Activated T-cell treated with anti-CD3 and anti-CD28 coated beads, Interleukin-2, amount 50 U/mL, for 4 hours (primary cell): ENCODE measurements at regions not wholly inside any gene's neighbourhood (a gene's known extent, or its start where the extent isn't known, plus 50 kb on each side); places are given as distances from the start of the nearest gene placed in this dataset.
"Not testable (repeated sequence)": the region's sequence is repeated elsewhere in the genome, so short reads cannot be mapped to it uniquely, and the experiment has no call there.

Source experiments
- ATAC-seq, 2 donors: fragments of 200-7000 bp; cut with Tn5 transposase; one replicate each; pipeline ENCODE4 v1.10.0; 2021
- DNase-seq: peaks from one replicate; pipeline ENCODE4 v3.0.0-alpha.2; 2020
- H3K27me3 Mint-ChIP-seq: one replicate; pipeline ENCODE4 v1.8.0; 2021; ENCODE audit warnings: low read depth, mixed read lengths
- H3K36me3 Mint-ChIP-seq: one replicate; pipeline ENCODE4 v1.8.0; 2022; ENCODE audit warnings: mixed read lengths; ENCODE audit not compliant: insufficient read depth
- H3K4me1 Mint-ChIP-seq: one replicate; pipeline ENCODE4 v1.8.0; 2021; ENCODE audit warnings: low read depth, mixed read lengths
- H3K4me3 Mint-ChIP-seq: one replicate; pipeline ENCODE4 v1.8.0; 2021; ENCODE audit warnings: mild to moderate bottlenecking, moderate library complexity, mixed read lengths
- H3K9me3 Mint-ChIP-seq: one replicate; pipeline ENCODE4 v1.8.0; 2021; ENCODE audit warnings: mixed read lengths

DNA sequence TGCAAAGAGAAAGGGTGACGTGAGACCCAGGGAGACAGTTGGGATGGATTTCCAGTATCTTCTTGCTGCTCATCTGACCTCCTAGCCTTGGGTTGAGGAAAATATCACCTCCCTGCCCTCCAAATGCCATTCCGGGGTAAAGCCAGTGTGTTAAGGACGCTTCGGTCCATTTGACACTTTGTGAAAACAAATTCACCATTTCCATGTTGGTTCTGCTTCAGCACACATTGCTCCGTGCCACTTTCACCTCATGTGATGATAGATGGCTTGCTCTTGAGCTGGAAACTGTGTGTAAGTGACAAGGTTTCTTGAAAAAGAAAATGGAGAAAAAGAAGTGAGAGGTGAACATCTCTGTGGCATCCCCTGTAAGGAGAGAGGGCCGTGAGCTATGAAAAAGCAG lies 256.1 kb upstream of the PGRMC2 start:
- no peaks in the 10 kb centered on the region for H3K36me3 Mint-ChIP-seq
- no peaks in the 10 kb centered on the region for H3K9me3 Mint-ChIP-seq
- H3K4me3 Mint-ChIP-seq = no peak overlapping the region
- DNase-seq (no peak), ATAC-seq (no peak)
- H3K4me1 Mint-ChIP-seq = no peaks in the 10 kb centered on the region
- peaks cover 3% of the 10 kb centered on the region for H3K27me3 Mint-ChIP-seq

DNA sequence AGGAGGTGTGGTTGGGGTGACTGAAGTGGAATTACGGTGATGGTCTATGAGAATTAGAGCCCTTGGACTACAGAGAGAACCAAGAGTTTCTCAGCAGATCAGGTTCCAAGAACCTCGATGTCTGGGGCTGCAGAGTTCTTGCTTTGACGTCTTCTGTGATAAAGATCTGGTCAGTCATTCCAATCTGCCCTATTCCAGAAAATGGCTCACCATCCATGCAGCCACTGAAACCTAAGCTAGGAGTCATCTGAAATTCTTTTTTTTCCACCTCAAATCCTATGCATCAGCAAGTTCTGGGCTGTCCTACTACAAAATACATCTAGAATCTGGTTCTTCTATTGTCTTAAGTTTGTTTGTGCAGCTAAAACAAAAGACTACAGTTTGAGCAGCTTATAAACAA lies 254.4 kb upstream of the PGRMC2 start:
- ATAC-seq = no peak
- Mint-ChIP-seq H3K36me3 (no peaks in the 10 kb centered on the region), H3K4me1 (no peaks in the 10 kb centered on the region), H3K9me3 (no peaks in the 10 kb centered on the region), H3K4me3 (no peak overlapping the region), H3K27me3 (peaks cover 15% of the 10 kb centered on the region)
- DNase-seq = no peak

DNA sequence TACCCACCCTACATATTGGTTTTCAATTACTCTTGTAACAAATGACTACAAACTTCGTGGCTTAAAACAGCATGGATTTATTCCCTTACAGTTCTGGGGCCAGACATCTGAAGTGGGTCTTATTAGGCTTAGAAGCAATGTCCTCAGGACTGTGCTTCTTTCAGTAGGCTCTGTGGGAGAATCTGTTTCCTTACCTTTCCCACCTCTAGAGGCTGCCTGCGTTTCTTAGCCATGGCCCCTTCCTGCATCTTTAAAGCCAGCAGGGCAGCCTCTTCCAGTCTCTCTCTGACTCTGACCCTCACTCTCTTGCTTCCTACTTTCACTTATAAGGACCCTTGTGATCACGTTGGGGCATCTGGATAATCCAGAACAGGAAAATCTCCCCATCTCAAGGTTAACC lies 252.5 kb upstream of the PGRMC2 start:
- ATAC-seq = no peak
- H3K4me1 Mint-ChIP-seq = no peaks in the 10 kb centered on the region
- no peak for DNase-seq
- no peak overlapping the region for H3K4me3 Mint-ChIP-seq
- peaks cover 17% of the 10 kb centered on the region for H3K27me3 Mint-ChIP-seq
- H3K36me3 Mint-ChIP-seq = no peaks in the 10 kb centered on the region
- H3K9me3 Mint-ChIP-seq = no peaks in the 10 kb centered on the region

DNA sequence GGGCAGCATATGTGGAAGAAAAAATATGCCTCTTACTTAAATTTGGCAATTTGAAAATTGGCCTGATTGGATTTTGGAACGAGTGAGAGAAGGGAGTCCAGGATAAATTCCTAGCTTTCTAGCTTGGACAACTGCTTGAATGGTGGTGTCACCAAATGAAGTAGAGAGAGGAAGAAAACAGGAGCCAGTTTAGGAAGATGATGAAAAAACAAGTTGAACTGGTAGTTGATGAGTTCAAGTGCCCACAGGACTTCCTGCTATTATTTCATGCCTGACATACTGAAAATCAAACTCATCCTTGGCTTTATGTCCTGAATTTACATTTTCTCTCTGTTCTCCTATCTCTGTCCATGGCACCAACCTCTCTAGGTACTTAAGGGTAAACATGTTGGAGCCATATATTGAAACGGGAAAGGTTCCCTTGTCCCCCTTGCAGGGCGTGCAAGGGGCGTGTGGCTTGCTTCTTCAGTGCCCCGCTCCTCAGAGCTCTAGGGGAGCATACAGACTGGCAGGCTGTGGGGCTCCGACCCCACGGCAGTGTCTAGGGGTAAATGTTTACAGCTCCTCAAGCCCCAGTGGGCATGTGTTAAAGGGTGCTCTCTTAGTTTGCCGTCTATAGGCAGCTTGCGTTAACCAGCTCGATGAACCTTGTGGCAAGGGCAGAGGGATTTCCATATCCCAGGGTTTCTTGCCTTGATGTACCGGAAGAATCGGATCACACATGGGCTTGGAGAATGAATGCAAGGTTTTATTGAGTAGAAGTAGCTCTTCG lies 250.7 kb upstream of the PGRMC2 start:
- H3K9me3 Mint-ChIP-seq = no peaks in the 10 kb centered on the region
- H3K4me3 Mint-ChIP-seq = no peak overlapping the region
- H3K4me1 Mint-ChIP-seq = no peaks in the 10 kb centered on the region
- ATAC-seq = no peak
- no peak for DNase-seq
- peaks cover 22% of the 10 kb centered on the region for H3K27me3 Mint-ChIP-seq
- no peaks in the 10 kb centered on the region for H3K36me3 Mint-ChIP-seq

DNA sequence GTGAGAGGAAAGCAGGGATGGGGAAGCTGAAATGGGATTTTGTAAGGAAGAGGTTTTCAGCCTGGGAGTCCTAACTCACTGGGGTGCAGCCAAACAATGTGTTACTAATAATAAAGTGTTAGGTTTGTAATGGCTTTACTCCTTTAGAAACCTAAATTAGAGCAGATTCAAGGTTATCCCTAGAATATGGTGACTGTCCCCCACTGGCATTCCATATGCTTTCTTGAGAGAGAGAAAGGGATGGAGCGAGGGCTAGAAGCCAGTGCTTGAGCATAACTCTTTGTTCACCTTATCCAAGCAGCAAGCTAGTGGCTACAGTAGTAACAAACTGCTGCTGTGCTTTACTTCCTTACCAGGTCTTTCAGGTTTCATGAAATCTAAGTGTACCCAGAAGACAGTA lies 249.1 kb upstream of the PGRMC2 start:
- DNase-seq = no peak
- Mint-ChIP-seq H3K9me3 (no peaks in the 10 kb centered on the region), H3K27me3 (peaks cover 25% of the 10 kb centered on the region), H3K4me3 (no peak overlapping the region), H3K36me3 (no peaks in the 10 kb centered on the region), H3K4me1 (no peaks in the 10 kb centered on the region)
- no peak for ATAC-seq

DNA sequence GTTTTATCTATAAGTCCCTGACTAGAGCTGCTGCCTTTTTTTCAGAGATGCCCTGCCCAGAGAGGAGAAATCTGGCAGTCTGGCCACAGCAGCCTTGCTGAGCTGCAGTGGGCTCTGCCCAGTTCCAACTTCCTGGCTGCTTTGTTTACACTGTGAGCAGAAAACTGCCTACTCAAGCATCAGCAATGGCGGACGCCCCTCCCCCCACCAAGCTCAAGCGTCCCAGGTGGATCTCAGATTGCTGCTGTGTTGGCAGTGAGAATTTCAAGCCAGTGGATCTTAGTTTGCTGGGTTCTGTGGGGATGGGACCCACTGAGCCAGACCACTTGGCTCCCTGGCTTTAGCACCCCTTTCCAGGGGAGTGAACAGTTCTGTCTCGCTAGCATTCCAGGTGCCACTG lies 247.9 kb upstream of the PGRMC2 start:
- H3K27me3 Mint-ChIP-seq = peaks cover 25% of the 10 kb centered on the region
- not testable (repeated sequence) for DNase-seq, H3K4me3 Mint-ChIP-seq, H3K9me3 Mint-ChIP-seq, H3K4me1 Mint-ChIP-seq, ATAC-seq, H3K36me3 Mint-ChIP-seq

DNA sequence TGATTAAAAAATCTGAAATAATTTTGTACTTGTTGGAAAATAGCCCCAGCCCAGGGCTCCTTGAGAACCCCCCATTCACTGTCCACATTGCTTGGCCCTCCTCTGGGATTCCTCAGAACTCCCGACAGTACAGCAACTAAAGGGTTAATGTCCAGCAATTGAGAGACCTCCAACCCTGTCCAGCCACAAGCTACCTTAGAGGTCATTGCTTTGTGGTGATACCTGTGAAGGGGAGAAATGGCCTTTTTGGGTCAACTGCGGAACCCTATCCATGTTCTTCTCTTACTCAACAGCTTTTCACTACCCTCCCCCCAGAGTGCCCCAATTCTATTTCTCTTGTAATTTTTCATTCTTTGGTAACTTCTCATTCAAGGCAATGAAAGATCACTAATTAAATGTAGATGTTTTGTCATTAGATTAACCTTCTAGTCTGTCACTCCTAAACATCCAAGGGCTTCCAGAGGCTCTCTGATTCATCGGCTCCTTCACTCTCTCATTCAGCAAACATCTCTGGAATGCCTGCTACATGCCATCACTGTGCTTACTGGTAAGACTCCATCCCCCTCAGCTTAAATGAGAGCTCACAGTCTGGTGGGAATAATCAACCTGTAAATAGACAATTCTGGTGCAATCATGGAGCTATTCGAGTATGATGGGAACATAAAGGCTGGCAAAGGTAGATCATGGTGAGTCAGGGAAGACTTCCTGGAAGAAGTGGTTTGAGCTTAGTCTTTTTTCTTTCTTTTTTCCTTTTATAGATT lies 241.4 kb upstream of the PGRMC2 start:
- no peaks in the 10 kb centered on the region for H3K4me1 Mint-ChIP-seq
- H3K4me3 Mint-ChIP-seq = no peak overlapping the region
- peaks cover 5% of the 10 kb centered on the region for H3K27me3 Mint-ChIP-seq
- DNase-seq = no peak
- H3K9me3 Mint-ChIP-seq = no peaks in the 10 kb centered on the region
- ATAC-seq = no peak
- H3K36me3 Mint-ChIP-seq = no peaks in the 10 kb centered on the region

DNA sequence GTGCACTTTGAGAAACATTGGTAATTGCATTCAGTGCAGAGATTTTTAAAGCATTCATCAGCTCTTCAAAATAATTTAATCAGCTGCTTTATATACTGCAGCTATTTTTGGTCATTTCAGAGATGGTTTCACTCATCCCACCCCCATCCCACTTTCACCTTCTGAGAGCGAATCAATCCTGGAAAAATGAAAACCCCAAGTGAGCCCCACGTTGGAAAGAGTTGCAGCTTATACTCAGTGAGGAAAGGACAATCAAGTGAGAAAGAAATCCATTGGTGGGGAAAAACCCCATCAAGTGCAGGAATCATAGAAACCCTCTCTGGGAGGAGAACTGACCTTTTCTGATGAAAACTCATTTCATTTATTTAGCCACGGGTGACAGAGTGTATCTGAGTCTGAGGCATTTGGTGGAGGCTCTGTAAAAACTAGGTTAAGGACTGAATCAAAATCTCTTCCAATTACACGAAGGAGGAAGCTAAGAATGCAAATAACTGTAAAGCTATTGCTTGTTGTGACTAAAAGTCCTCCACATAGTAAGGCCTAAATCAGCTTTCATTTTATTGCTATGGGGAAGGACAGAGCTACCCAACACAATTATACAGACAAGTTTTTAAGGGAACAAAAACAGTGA lies 240.4 kb upstream of the PGRMC2 start:
- Mint-ChIP-seq H3K9me3 (no peaks in the 10 kb centered on the region), H3K27me3 (peaks cover 3% of the 10 kb centered on the region), H3K36me3 (no peaks in the 10 kb centered on the region), H3K4me3 (no peak overlapping the region), H3K4me1 (no peaks in the 10 kb centered on the region)
- ATAC-seq (no peak), DNase-seq (no peak)

DNA sequence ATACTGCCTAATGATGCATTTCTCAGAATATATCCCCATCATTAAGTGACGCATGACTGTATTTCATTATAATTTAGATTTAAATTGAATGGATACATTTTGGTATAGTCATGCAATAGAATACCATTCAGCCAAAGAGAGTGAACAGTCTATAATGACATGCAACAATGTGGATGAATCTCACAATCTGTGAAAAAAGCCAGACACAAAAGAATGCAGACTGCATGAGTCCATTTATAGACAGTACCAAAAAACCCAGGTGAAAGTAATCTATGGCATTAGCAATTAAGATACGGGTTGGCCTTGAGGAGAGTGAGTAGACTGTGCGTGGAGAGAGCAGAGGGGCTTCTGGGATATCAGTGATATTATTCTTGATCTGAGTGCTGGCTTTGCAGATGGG lies 239.7 kb upstream of the PGRMC2 start:
- DNase-seq = no peak
- H3K4me1 Mint-ChIP-seq = no peaks in the 10 kb centered on the region
- H3K9me3 Mint-ChIP-seq = no peaks in the 10 kb centered on the region
- no peaks in the 10 kb centered on the region for H3K36me3 Mint-ChIP-seq
- H3K27me3 Mint-ChIP-seq = no peaks in the 10 kb centered on the region
- no peak overlapping the region for H3K4me3 Mint-ChIP-seq
- ATAC-seq = no peak

DNA sequence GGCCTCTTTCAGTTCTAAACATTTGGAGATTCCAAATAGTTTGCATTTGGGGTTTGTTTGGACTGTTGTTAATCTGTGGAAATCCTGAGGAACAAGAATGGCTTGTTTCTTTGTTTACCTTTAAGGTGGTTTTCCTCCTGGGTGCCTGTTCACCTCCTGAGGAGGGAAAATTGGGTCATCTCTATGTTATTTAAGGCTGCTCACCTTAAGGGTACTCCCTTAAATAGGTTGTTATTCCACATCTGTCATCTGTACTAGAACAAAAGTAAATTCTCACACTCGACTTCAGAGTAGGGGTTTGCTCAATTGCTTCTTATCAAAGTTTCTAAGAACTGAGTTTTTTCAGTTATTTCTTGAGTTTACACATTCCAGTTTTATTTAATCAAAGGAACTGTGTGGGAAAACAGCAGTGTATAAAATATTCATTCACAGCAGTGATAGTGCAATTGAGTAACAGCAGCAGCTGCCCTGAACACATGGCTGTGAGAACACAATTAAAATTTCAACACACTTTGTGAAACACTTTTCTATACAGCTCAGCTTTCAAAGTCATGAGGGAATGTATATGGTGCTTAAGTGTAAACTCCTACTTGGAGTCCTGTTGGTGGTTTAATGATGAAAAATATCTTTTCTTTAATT lies 238.5 kb upstream of the PGRMC2 start:
- H3K4me3 Mint-ChIP-seq = no peak overlapping the region
- no peaks in the 10 kb centered on the region for H3K9me3 Mint-ChIP-seq
- DNase-seq (no peak), ATAC-seq (no peak)
- no peaks in the 10 kb centered on the region for H3K36me3 Mint-ChIP-seq
- H3K27me3 Mint-ChIP-seq = no peaks in the 10 kb centered on the region
- no peaks in the 10 kb centered on the region for H3K4me1 Mint-ChIP-seq

DNA sequence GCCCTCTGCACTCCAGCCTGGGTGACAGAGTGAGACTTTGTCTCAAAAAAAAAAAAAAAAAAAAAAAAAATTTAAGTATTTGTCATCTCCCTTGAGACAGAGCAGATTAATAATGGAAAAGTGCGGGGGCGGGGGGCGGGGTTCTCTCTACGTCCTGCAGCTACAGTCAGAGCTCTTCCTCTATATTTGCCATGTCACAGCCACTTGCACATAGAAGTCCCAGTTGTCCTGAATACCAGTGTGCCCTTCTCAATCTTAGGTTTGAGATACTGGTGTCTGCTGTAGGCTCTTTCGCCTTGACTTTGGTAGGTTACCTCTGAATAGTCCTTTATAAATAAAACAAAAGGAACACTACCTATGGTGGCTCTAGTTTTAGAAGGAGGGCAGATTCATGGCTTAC lies 237.8 kb upstream of the PGRMC2 start:
- H3K9me3 Mint-ChIP-seq = no peaks in the 10 kb centered on the region
- ATAC-seq = no peak
- H3K36me3 Mint-ChIP-seq = no peaks in the 10 kb centered on the region
- no peak for DNase-seq
- H3K4me3 Mint-ChIP-seq = no peak overlapping the region
- no peaks in the 10 kb centered on the region for H3K4me1 Mint-ChIP-seq
- H3K27me3 Mint-ChIP-seq = no peaks in the 10 kb centered on the region

DNA sequence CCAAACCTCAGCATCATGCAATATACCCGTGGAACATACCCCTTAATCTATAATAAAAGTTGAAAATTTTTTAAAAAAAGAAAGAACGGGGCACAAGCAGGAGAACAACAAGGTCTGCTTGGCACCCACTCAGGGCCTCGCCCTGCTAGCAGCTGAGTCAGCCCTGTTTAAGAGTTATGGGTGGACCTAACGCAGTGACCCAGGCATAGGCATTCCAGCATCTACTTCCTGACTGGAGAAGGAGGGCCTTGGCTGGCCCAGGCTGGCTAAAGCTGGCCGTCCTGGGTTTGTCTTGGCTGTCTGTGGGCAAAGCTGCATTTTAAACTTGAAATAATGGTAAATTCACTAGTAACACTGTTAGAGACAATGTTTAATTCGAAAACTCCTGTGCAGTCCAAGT lies 236.7 kb upstream of the PGRMC2 start:
- Mint-ChIP-seq H3K27me3 (no peaks in the 10 kb centered on the region), H3K9me3 (no peaks in the 10 kb centered on the region), H3K4me3 (no peak overlapping the region), H3K36me3 (no peaks in the 10 kb centered on the region), H3K4me1 (no peaks in the 10 kb centered on the region)
- no peak for DNase-seq
- no peak for ATAC-seq

DNA sequence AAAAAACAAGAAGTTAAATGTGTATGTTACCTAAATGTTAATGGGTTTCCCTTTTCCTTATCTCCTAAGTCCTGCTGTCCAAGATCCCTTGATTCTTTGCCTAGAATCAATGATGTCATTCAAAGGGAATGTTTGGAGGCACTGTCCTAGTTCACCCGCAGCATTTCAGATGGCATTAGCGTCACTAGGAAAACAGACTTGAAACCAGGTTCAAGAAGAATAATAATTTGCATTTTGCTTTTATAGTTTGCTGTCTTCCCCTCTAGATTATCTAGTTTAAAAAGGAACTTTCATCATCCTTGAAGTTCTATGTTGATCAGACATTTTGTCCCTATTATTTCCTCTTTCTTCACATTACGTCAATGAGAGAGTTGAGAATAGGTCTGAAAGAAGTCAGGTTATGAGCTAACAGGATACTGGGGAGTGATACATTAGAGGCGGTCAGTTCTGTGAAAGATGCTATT lies 234.1 kb upstream of the PGRMC2 start:
- Mint-ChIP-seq H3K4me1 (no peaks in the 10 kb centered on the region), H3K36me3 (no peaks in the 10 kb centered on the region), H3K4me3 (no peak overlapping the region), H3K27me3 (no peaks in the 10 kb centered on the region), H3K9me3 (no peaks in the 10 kb centered on the region)
- no peak for ATAC-seq
- no peak for DNase-seq

DNA sequence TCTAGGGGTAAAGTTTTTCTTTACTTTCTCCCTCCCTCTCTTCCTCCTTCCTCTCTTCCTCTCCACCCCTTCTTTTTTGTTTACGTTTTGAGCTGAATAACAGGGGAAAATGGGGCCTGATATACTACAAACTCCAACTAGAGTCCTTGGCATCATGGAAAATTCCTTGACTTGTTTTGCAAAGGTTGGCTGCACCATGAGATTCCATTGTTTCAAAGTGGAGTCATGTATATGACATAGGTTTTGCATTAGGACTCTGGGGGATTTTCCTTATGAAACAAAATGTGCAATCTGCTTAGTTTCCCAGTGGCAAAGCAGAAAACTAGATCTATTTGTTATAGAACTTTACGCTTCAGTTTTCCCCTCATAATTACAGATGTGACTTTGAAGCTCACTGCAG lies 233.5 kb upstream of the PGRMC2 start:
- H3K4me1 Mint-ChIP-seq = no peaks in the 10 kb centered on the region
- H3K27me3 Mint-ChIP-seq = no peaks in the 10 kb centered on the region
- no peaks in the 10 kb centered on the region for H3K9me3 Mint-ChIP-seq
- H3K36me3 Mint-ChIP-seq = no peaks in the 10 kb centered on the region
- DNase-seq = no peak
- no peak overlapping the region for H3K4me3 Mint-ChIP-seq
- ATAC-seq = no peak
